GM18520 (cell line): ENCODE measurements at regions not wholly inside any gene's neighbourhood (a gene's known extent, or its start where the extent isn't known, plus 50 kb on each side); places are given as distances from the start of the nearest gene placed in this dataset.
A peak's percentile ranks its signal among the peaks of the same experiment; 100 is the strongest.

Experiments
- ATAC-seq: cut with Tn5 transposase; IDR thresholded peaks from one replicate; pipeline ENCODE4 v1.9.1; 2021; ENCODE audit not compliant: unreplicated experiment

GRCh38 chr12:25745281-25745680, 192.2 kb upstream of the LMNTD1 start:
- no peak for ATAC-seq

GRCh38 chr12:25746131-25746530, 193.0 kb upstream of the LMNTD1 start:
- no peak for ATAC-seq

- no peak for ATAC-seq
These were observed 199.7 kb upstream of the LMNTD1 start for GRCh38 chr12:25752710-25753309.

- no peak for ATAC-seq
These were observed 202.3 kb upstream of the LMNTD1 start for GRCh38 chr12:25755136-25755970.

GRCh38 chr12:25755971-25756260, 202.6 kb upstream of the RASSF8 start:
- no peak for ATAC-seq

GRCh38 chr12:25757037-25757665, 201.3 kb upstream of the RASSF8 start:
- no peak for ATAC-seq

GRCh38 chr12:25759752-25760151, 198.7 kb upstream of the RASSF8 start:
- no peak for ATAC-seq

GRCh38 chr12:25761356-25761755, 197.1 kb upstream of the RASSF8 start:
- no peak for ATAC-seq

GRCh38 chr12:25764409-25764808, 194.1 kb upstream of the RASSF8 start:
- ATAC-seq = no peak

GRCh38 chr12:25764892-25765291, 193.6 kb upstream of the RASSF8 start:
- no peak for ATAC-seq

GRCh38 chr12:25767606-25768005, 190.9 kb upstream of the RASSF8 start:
- ATAC-seq = no peak

- no peak for ATAC-seq
These were observed 190.3 kb upstream of the RASSF8 start for GRCh38 chr12:25768151-25768550.

GRCh38 chr12:25769082-25769945, 189.2 kb upstream of the RASSF8 start:
- ATAC-seq = no peak

GRCh38 chr12:25771041-25771440, 187.4 kb upstream of the RASSF8 start:
- ATAC-seq = peak; percentile 49

- ATAC-seq = no peak
These were observed 187.0 kb upstream of the RASSF8 start for GRCh38 chr12:25771476-25771875.

GRCh38 chr12:25775968-25776367, 182.5 kb upstream of the RASSF8 start:
- ATAC-seq = no peak

GRCh38 chr12:25780771-25781170, 177.7 kb upstream of the RASSF8 start:
- no peak for ATAC-seq

- ATAC-seq = no peak
These were observed 177.2 kb upstream of the RASSF8 start for GRCh38 chr12:25781232-25781631.

GRCh38 chr12:25783566-25783965, 174.9 kb upstream of the RASSF8 start:
- no peak for ATAC-seq

GRCh38 chr12:25784669-25785068, 173.8 kb upstream of the RASSF8 start:
- ATAC-seq = no peak

GRCh38 chr12:25785134-25785533, 173.3 kb upstream of the RASSF8 start:
- ATAC-seq = no peak
